K562 (cell line): ENCODE measurements at regions not wholly inside any gene's neighbourhood (a gene's known extent, or its start where the extent isn't known, plus 50 kb on each side); places are given as distances from the start of the nearest gene placed in this dataset.

Source experiments
- ATAC-seq: fragments of 200-7000 bp; cut with Tn5 transposase; 3 replicates; pipeline ENCODE4 v1.9.1; 2020; ENCODE audit warnings: moderate library complexity
- BruUV-seq: library from RNA; stranded (reverse); fragments of 400-500 nt; replicated peaks from 2 replicates; lab custom pipeline; 2021; lab: Mats Ljungman, UMichigan
- CTCF ChIA-PET: fragments of 300-600 bp; formaldehyde crosslinking; extraction: SDS; loops from one replicate; lab custom pipeline; 2021; ENCODE audit warnings: low intra/inter-chr PET ratio; lab: Yijun Ruan, JAX
- POLR2A ChIA-PET: fragments of 300-600, 350-650 bp; sonication (Branson Sonifier 250); formaldehyde crosslinking; extraction: SDS; loops from one replicate; lab custom pipeline; 2021; ENCODE audit warnings: antibody characterized with exemption, inconsistent platforms; lab: Yijun Ruan, JAX
- DNase-seq, 4 experiments: peaks; one replicate each; pipeline versions ENCODE4 v3.0.0 to v3.0.0-alpha.2; 2011 to 2018; ENCODE audit warnings: low spot score in 3 of 4, mixed read lengths in 3 of 4; ENCODE audit errors: extremely low read depth in 1 of 4
- FAIRE-seq: peaks from 2 replicates; lab custom pipeline; 2011; peaks lifted over from hg19 to GRCh38; lab: Jason Lieb, UNC
- H2AFZ ChIP-seq: 2 replicates; pipeline ENCODE4 v1.6.0; 2011; ENCODE audit warnings: low read depth, low read length, control low read depth, inconsistent platforms
- H3K27ac ChIP-seq: fragments of 200-600 bp; 3 replicates; pipeline ENCODE4 v1.8.0; 2011; ENCODE audit warnings: low read depth, mild to moderate bottlenecking, control low read depth, inconsistent platforms, low read length, moderate library complexity, mixed read lengths; ENCODE audit errors: extremely low read depth
- H3K27me3 ChIP-seq, 2 experiments: fragments of 300-600 bp in 1 of 2; 2 replicates in 1 of 2; 3 replicates in 1 of 2; pipeline versions ENCODE4 v1.6.0 to v1.8.0; 2011; ENCODE audit warnings: inconsistent platforms in 2 of 2, low read length in 2 of 2, mild to moderate bottlenecking in 1 of 2, mixed read lengths in 1 of 2, moderate library complexity in 1 of 2; ENCODE audit not compliant: control insufficient read depth in 2 of 2, insufficient read depth in 2 of 2
- H3K36me3 ChIP-seq: fragments of 300-600 bp; 3 replicates; pipeline ENCODE4 v1.8.0; 2011; ENCODE audit warnings: mild to moderate bottlenecking, low read length, inconsistent platforms; ENCODE audit not compliant: control insufficient read depth, insufficient read depth
- H3K4me1 ChIP-seq, 2 experiments: fragments of 200-600 bp in 1 of 2; replicated peaks in 1 of 2; 2 replicates in 1 of 2; 3 replicates in 1 of 2; pipeline versions ENCODE4 v1.5.1 to v1.8.0; 2011; ENCODE audit warnings: inconsistent platforms in 2 of 2, low read length in 2 of 2, mild to moderate bottlenecking in 1 of 2, mixed read lengths in 1 of 2, moderate library complexity in 1 of 2; ENCODE audit not compliant: control insufficient read depth in 2 of 2, insufficient read depth in 2 of 2
- H3K4me2 ChIP-seq: 2 replicates; pipeline ENCODE4 v1.6.1; 2011; ENCODE audit warnings: low read length, control low read depth, inconsistent platforms, mixed read lengths; ENCODE audit not compliant: insufficient read depth
- H3K4me3 ChIP-seq: fragments of 200-600 bp; sonication (generic), shearing (Covaris generic); 2 replicates; pipeline ENCODE4 v1.5.1; 2016; ENCODE audit warnings: control low read depth, inconsistent platforms
- H3K79me2 ChIP-seq: fragments of 200-600 bp; 3 replicates; pipeline ENCODE4 v1.8.0; 2011; ENCODE audit warnings: low read length, inconsistent platforms; ENCODE audit not compliant: control insufficient read depth, insufficient read depth
- H3K9ac ChIP-seq, 2 experiments: 2 replicates each; pipeline versions ENCODE4 v1.6.0 to v1.6.1; 2011; ENCODE audit warnings: low read depth in 2 of 2, low read length in 2 of 2, control low read depth in 1 of 2, inconsistent platforms in 1 of 2, mild to moderate bottlenecking in 1 of 2, mixed read lengths in 1 of 2; ENCODE audit not compliant: insufficient read depth in 1 of 2
- H3K9me1 ChIP-seq: one replicate; pipeline ENCODE4 v1.6.0; 2011; ENCODE audit warnings: inconsistent platforms, mild to moderate bottlenecking, low read length, moderate library complexity; ENCODE audit not compliant: control insufficient read depth, insufficient read depth
- H3K9me3 ChIP-seq: replicated peaks from 2 replicates; pipeline ENCODE4 v1.5.1; 2011; ENCODE audit warnings: low read depth, low read length, inconsistent platforms; ENCODE audit not compliant: control insufficient read depth, insufficient read depth
- H4K20me1 ChIP-seq: replicated peaks from 2 replicates; pipeline ENCODE4 v1.6.1; 2011; ENCODE audit warnings: low read length, inconsistent platforms, mixed read lengths; ENCODE audit not compliant: control insufficient read depth, insufficient read depth
- CHD4 ChIP-seq: fragments of 200-600 bp; sonication (generic); IDR thresholded peaks from 3 replicates; pipeline ENCODE4 v1.6.1; 2012; ENCODE audit warnings: low read depth, mild to moderate bottlenecking, mixed read lengths, low read length, inconsistent platforms; ENCODE audit not compliant: insufficient read depth, insufficient replicate concordance, poor library complexity, severe bottlenecking
- PTBP1 ChIP-seq: fragments of 200-400 bp; formaldehyde crosslinking; IDR thresholded peaks from 2 replicates; pipeline ENCODE4 v1.6.1; 2017; ENCODE audit warnings: low read depth, low read length
- ZNF830 ChIP-seq: fragments of 250-450 bp; sonication (Bioruptor Pico); IDR thresholded peaks from 2 replicates; pipeline ENCODE4 v1.5.0; 2021; ENCODE audit warnings: mild to moderate bottlenecking
- WGBS: fragments of 100-300 bp; shearing (Covaris generic); methylation state at CpG from one replicate; pipeline ENCODE4 v1.1.6; 2016; ENCODE audit warnings: low coverage, mixed read lengths; ENCODE audit not compliant: insufficient coverage; ENCODE audit errors: missing lambda C conversion rate; 5-methylcytosine and 5-hydroxymethylcytosine counted together
- in situ Hi-C: fragments of 300-500 bp; cut with MboI; formaldehyde crosslinking; loops from 4 replicates; pipeline ENCODE4 v1.15.0; 2018; ENCODE audit warnings: inconsistent platforms, mixed read lengths
- intact Hi-C: fragments of 100-400 bp; cut with micrococcal nuclease; formaldehyde crosslinking; loops from 2 replicates; pipeline ENCODE4 v1.14.2; 2022
- TF ChIP-seq, protein P1 (sequence below): sonication (generic); formaldehyde crosslinking; IDR thresholded peaks from 2 replicates; pipeline ENCODE4 v1.8.1; 2023; ENCODE audit warnings: mild to moderate bottlenecking, missing genetic modification reagents
- TF ChIP-seq, protein P2 (sequence below): sonication (generic); formaldehyde crosslinking; IDR thresholded peaks from 2 replicates; pipeline ENCODE4 v1.8.0; 2022; ENCODE audit warnings: mild to moderate bottlenecking, missing genetic modification reagents
- TF ChIP-seq, protein P3 (sequence below): fragments of 450-650 bp; IDR thresholded peaks from 2 replicates; pipeline ENCODE4 v1.6.1; 2016; ENCODE audit warnings: low read depth
- TF ChIP-seq, protein P4 (sequence below): conservative IDR thresholded peaks from 2 replicates; pipeline ENCODE4 v1.6.1; 2011; ENCODE audit warnings: low read depth, mild to moderate bottlenecking, low read length; ENCODE audit not compliant: control insufficient read depth

DNA sequence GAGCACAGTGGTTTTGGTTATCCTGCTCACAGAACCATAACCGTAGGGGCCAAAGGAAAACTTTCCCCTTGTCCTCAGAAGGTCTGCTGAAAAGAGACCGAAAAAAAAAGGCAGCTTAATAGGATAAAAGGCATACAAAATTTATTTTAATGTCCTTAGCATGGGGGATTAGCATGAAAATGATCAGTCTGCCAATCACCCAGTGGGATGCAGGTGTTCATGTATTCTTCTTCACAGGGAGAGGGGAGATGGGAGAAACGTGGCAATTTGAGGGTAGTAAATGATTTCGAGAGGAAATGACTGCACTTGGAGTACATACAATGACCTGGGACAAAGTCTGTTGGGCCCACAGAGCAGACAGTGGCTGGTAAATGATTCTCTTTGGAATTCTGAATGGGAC is 194.0 kb downstream of the AJAP1 start:
- Histone ChIP-seq H3K4me1 (no peaks in the 10 kb centered on the region), H3K9me1 (no peaks in the 10 kb centered on the region), H3K4me3 (no peak overlapping the region), H3K27ac (no peak overlapping the region), H3K9ac (no peak overlapping the region), H2AFZ (no peak overlapping the region), H3K4me2 (no peak overlapping the region), H3K79me2 (no peaks in the 10 kb centered on the region), H3K27me3 (no peaks in the 10 kb centered on the region), H3K9me3 (no peaks in the 10 kb centered on the region), H3K36me3 (no peaks in the 10 kb centered on the region), H4K20me1 (no peaks in the 10 kb centered on the region)
- CTCF ChIA-PET = no interaction called here
- no TSS peak for BruUV-seq
- 0% methylated on average over 4 of the region's 4 CpGs for WGBS
- DNase-seq (no peak), ATAC-seq (no peak), FAIRE-seq (no peak)
- intact Hi-C loops (no loop called here), in situ Hi-C loops (no loop called here)
- POLR2A ChIA-PET = no interaction called here
- TF ChIP-seq, protein P1, sequence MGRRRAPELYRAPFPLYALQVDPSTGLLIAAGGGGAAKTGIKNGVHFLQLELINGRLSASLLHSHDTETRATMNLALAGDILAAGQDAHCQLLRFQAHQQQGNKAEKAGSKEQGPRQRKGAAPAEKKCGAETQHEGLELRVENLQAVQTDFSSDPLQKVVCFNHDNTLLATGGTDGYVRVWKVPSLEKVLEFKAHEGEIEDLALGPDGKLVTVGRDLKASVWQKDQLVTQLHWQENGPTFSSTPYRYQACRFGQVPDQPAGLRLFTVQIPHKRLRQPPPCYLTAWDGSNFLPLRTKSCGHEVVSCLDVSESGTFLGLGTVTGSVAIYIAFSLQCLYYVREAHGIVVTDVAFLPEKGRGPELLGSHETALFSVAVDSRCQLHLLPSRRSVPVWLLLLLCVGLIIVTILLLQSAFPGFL (CRISPR knock-in tag) = no peak
- no peak for TF ChIP-seq ZNF830 (CRISPR knock-in tag)
- TF ChIP-seq, protein P2, sequence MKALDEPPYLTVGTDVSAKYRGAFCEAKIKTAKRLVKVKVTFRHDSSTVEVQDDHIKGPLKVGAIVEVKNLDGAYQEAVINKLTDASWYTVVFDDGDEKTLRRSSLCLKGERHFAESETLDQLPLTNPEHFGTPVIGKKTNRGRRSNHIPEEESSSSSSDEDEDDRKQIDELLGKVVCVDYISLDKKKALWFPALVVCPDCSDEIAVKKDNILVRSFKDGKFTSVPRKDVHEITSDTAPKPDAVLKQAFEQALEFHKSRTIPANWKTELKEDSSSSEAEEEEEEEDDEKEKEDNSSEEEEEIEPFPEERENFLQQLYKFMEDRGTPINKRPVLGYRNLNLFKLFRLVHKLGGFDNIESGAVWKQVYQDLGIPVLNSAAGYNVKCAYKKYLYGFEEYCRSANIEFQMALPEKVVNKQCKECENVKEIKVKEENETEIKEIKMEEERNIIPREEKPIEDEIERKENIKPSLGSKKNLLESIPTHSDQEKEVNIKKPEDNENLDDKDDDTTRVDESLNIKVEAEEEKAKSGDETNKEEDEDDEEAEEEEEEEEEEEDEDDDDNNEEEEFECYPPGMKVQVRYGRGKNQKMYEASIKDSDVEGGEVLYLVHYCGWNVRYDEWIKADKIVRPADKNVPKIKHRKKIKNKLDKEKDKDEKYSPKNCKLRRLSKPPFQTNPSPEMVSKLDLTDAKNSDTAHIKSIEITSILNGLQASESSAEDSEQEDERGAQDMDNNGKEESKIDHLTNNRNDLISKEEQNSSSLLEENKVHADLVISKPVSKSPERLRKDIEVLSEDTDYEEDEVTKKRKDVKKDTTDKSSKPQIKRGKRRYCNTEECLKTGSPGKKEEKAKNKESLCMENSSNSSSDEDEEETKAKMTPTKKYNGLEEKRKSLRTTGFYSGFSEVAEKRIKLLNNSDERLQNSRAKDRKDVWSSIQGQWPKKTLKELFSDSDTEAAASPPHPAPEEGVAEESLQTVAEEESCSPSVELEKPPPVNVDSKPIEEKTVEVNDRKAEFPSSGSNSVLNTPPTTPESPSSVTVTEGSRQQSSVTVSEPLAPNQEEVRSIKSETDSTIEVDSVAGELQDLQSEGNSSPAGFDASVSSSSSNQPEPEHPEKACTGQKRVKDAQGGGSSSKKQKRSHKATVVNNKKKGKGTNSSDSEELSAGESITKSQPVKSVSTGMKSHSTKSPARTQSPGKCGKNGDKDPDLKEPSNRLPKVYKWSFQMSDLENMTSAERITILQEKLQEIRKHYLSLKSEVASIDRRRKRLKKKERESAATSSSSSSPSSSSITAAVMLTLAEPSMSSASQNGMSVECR = no peak
- TF ChIP-seq, protein P3, sequence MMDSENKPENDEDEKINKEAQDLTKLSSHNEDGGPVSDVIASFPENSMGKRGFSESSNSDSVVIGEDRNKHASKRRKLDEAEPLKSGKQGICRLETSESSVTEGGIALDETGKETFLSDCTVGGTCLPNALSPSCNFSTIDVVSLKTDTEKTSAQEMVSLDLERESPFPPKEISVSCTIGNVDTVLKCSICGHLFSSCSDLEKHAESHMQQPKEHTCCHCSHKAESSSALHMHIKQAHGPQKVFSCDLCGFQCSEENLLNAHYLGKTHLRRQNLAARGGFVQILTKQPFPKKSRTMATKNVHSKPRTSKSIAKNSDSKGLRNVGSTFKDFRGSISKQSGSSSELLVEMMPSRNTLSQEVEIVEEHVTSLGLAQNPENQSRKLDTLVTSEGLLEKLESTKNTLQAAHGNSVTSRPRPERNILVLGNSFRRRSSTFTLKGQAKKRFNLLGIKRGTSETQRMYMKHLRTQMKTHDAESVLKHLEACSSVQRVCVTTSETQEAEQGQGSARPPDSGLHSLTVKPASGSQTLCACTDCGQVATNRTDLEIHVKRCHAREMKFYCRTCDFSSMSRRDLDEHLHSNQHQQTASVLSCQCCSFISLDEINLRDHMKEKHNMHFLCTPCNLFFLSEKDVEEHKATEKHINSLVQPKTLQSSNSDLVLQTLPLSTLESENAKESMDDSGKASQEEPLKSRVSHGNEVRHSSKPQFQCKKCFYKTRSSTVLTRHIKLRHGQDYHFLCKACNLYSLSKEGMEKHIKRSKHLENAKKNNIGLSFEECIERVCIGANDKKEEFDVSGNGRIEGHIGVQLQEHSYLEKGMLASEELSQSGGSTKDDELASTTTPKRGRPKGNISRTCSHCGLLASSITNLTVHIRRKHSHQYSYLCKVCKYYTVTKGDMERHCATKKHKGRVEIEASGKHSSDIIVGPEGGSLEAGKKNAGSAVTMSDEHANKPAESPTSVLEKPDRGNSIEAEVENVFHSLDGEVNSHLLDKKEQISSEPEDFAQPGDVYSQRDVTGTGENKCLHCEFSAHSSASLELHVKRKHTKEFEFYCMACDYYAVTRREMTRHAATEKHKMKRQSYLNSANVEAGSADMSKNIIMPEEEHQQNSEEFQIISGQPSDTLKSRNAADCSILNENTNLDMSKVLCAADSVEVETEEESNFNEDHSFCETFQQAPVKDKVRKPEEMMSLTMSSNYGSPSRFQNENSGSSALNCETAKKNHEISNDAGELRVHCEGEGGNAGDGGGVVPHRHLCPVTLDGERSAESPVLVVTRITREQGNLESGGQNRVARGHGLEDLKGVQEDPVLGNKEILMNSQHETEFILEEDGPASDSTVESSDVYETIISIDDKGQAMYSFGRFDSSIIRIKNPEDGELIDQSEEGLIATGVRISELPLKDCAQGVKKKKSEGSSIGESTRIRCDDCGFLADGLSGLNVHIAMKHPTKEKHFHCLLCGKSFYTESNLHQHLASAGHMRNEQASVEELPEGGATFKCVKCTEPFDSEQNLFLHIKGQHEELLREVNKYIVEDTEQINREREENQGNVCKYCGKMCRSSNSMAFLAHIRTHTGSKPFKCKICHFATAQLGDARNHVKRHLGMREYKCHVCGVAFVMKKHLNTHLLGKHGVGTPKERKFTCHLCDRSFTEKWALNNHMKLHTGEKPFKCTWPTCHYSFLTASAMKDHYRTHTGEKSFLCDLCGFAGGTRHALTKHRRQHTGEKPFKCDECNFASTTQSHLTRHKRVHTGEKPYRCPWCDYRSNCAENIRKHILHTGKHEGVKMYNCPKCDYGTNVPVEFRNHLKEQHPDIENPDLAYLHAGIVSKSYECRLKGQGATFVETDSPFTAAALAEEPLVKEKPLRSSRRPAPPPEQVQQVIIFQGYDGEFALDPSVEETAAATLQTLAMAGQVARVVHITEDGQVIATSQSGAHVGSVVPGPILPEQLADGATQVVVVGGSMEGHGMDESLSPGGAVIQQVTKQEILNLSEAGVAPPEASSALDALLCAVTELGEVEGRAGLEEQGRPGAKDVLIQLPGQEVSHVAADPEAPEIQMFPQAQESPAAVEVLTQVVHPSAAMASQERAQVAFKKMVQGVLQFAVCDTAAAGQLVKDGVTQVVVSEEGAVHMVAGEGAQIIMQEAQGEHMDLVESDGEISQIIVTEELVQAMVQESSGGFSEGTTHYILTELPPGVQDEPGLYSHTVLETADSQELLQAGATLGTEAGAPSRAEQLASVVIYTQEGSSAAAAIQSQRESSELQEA = no peak
- no peak for TF ChIP-seq PTBP1
- TF ChIP-seq CHD4 = no peak
- TF ChIP-seq, protein P4, sequence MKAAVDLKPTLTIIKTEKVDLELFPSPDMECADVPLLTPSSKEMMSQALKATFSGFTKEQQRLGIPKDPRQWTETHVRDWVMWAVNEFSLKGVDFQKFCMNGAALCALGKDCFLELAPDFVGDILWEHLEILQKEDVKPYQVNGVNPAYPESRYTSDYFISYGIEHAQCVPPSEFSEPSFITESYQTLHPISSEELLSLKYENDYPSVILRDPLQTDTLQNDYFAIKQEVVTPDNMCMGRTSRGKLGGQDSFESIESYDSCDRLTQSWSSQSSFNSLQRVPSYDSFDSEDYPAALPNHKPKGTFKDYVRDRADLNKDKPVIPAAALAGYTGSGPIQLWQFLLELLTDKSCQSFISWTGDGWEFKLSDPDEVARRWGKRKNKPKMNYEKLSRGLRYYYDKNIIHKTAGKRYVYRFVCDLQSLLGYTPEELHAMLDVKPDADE = no peak
